ENCODE measurements at regions not wholly inside any gene's neighbourhood (a gene's known extent, or its start where the extent isn't known, plus 50 kb on each side); places are given as distances from the start of the nearest gene placed in this dataset.

DNA sequence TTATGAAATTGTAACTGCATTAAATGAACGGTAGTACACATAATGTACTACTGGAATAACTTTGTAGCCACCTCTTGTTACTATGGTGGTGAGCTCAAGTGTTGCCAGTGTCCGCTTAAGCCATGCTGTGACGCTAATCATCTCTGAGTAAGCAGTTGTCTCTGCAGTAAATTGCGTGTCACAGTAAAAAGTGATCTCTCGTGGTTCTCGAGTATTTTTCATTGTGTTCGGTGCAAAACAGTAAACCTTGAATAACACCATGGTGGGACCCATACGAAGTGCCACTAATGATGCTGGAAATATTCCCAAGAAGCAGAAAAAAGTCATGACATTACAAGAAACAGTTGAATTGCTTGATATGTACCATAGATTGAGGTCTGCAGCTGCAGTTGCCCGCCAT is 524.8 kb downstream of the SOX5 start:
- TF ChIP-seq POLR2A (IDR thresholded peaks at IDR 0.05; ENCODE audit: low read depth, low read length) (no peak), POLR2AphosphoS5 (IDR thresholded peaks at IDR 0.05; ENCODE audit: low read depth, low read length) (no peak), TAF1 (IDR thresholded peaks at IDR 0.05; ENCODE audit: low read depth, low read length) (no peak)
